ENCODE measurements at regions not wholly inside any gene's neighbourhood (a gene's known extent, or its start where the extent isn't known, plus 50 kb on each side); places are given as distances from the start of the nearest gene placed in this dataset.

DNA sequence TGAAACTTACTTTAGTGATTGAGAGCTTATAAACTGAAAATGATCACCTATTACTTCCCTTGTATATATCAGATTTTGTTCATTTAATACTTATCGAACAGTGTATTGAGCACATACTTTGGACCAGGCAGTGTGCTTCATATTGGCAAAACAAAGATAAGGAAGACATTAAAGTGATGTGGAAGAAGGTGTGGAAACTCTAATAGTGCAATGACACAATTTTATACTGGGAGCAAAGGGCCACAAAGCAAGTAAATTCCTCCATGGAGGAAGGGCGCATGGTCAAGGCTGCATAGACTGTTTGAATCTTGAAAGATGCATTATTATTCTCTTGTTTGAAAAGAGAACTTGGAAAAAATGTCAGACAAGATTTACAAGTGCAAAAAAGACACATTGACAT, 936.5 kb upstream of the DDX18 start:
- Histone ChIP-seq H3K4me2 (ENCODE audit: low read depth, low read length, poor library complexity, severe bottlenecking) (no peak overlapping the region), H4K20me1 (ENCODE audit: low read depth, low read length) (no peaks in the 10 kb centered on the region), H3F3A (ENCODE audit: insufficient read depth) (no peaks in the 10 kb centered on the region), H2AFZ (ENCODE audit: low read depth, low read length, severe bottlenecking) (no peak overlapping the region), H3K79me2 (ENCODE audit: insufficient read depth, low read length) (no peaks in the 10 kb centered on the region), H3K9ac (ENCODE audit: low read length) (no peak overlapping the region), H3K27me3 (ENCODE audit: low read length) (no peaks in the 10 kb centered on the region), H3K36me3 (ENCODE audit: low read length) (no peaks in the 10 kb centered on the region), H3K27ac (ENCODE audit: low read depth, low read length) (no peak overlapping the region), H3K4me3 (ENCODE audit: insufficient read depth, low read length, poor library complexity, severe bottlenecking) (no peak overlapping the region), H3K9me3 (ENCODE audit: insufficient read depth, low read length) (no peaks in the 10 kb centered on the region), H3K9me2 (replicated peaks; ENCODE audit: insufficient read depth, low read length) (no peaks in the 10 kb centered on the region)
- TF ChIP-seq, protein P1, sequence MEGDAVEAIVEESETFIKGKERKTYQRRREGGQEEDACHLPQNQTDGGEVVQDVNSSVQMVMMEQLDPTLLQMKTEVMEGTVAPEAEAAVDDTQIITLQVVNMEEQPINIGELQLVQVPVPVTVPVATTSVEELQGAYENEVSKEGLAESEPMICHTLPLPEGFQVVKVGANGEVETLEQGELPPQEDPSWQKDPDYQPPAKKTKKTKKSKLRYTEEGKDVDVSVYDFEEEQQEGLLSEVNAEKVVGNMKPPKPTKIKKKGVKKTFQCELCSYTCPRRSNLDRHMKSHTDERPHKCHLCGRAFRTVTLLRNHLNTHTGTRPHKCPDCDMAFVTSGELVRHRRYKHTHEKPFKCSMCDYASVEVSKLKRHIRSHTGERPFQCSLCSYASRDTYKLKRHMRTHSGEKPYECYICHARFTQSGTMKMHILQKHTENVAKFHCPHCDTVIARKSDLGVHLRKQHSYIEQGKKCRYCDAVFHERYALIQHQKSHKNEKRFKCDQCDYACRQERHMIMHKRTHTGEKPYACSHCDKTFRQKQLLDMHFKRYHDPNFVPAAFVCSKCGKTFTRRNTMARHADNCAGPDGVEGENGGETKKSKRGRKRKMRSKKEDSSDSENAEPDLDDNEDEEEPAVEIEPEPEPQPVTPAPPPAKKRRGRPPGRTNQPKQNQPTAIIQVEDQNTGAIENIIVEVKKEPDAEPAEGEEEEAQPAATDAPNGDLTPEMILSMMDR (IDR thresholded peaks at IDR 0.05; ENCODE audit: insufficient read depth, low read length, poor library complexity, severe bottlenecking): no peak
- TF ChIP-seq EZH2phosphoT487 (conservative IDR thresholded peaks at IDR 0.05; ENCODE audit: low read length): no peak

DNA sequence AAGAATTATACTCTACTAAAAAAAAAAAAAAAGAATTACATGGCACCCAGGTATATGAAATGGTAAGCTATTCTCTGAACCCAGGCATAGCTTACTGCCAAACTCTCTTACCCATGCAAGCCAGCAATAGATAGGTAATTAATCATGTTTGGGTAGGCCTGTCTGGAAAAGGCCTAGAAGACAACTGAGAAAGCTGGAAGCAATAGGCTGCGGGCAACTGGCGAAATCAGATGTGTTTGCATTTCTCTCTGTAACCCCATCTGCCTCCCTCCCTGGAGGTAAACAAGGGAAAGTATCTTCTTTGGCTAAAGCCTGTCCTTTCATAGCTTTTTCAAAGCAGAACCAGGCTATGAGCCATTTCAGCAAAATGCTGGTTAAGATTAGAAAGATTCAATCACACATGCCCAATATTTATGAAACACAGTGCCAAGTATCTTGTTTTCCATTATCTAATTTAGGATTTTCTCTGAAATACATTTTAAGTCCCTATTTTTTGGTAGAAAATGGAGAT, 934.8 kb upstream of the DDX18 start:
- Histone ChIP-seq H3K27me3 (ENCODE audit: low read length) (no peaks in the 10 kb centered on the region), H3F3A (ENCODE audit: insufficient read depth) (no peaks in the 10 kb centered on the region), H4K20me1 (ENCODE audit: low read depth, low read length) (no peaks in the 10 kb centered on the region), H3K9me2 (replicated peaks; ENCODE audit: insufficient read depth, low read length) (no peaks in the 10 kb centered on the region), H3K27ac (ENCODE audit: low read depth, low read length) (no peak overlapping the region), H3K4me2 (ENCODE audit: low read depth, low read length, poor library complexity, severe bottlenecking) (no peak overlapping the region), H3K36me3 (ENCODE audit: low read length) (no peaks in the 10 kb centered on the region), H3K4me3 (ENCODE audit: insufficient read depth, low read length, poor library complexity, severe bottlenecking) (no peak overlapping the region), H3K9ac (ENCODE audit: low read length) (no peak overlapping the region), H2AFZ (ENCODE audit: low read depth, low read length, severe bottlenecking) (no peak overlapping the region), H3K79me2 (ENCODE audit: insufficient read depth, low read length) (no peaks in the 10 kb centered on the region), H3K9me3 (ENCODE audit: insufficient read depth, low read length) (no peaks in the 10 kb centered on the region)
- TF ChIP-seq, protein P1 (IDR thresholded peaks at IDR 0.05; ENCODE audit: insufficient read depth, low read length, poor library complexity, severe bottlenecking): no peak
- no peak for TF ChIP-seq EZH2phosphoT487 (conservative IDR thresholded peaks at IDR 0.05; ENCODE audit: low read length)

DNA sequence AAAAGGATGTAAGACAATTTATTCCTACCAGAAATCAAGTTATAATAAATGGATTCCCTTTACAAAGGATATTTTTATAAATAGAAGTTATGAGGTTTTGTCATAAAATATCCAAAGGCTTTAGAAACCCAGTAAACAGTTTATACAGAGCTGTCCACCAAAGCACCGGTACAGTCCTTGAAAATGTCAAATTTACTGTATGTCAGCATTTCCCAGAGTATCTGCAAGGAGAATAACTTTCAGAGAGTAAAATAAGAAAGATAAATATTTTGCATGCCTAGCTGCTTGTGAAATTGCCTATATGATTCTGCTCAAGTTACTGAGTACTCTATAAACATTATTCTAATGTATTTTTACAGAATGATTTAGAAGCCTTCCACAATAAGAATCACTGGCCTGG, 923.3 kb upstream of the DDX18 start:
- Histone ChIP-seq H3K9me2 (replicated peaks; ENCODE audit: insufficient read depth, low read length) (no peaks in the 10 kb centered on the region), H4K20me1 (ENCODE audit: low read depth, low read length) (no peaks in the 10 kb centered on the region), H3K27me3 (ENCODE audit: low read length) (no peaks in the 10 kb centered on the region), H2AFZ (ENCODE audit: low read depth, low read length, severe bottlenecking) (no peak overlapping the region), H3K27ac (ENCODE audit: low read depth, low read length) (no peak overlapping the region), H3K9ac (ENCODE audit: low read length) (no peak overlapping the region), H3K79me2 (ENCODE audit: insufficient read depth, low read length) (no peaks in the 10 kb centered on the region), H3F3A (ENCODE audit: insufficient read depth) (no peaks in the 10 kb centered on the region), H3K36me3 (ENCODE audit: low read length) (no peaks in the 10 kb centered on the region), H3K9me3 (ENCODE audit: insufficient read depth, low read length) (no peaks in the 10 kb centered on the region), H3K4me3 (ENCODE audit: insufficient read depth, low read length, poor library complexity, severe bottlenecking) (no peak overlapping the region), H3K4me2 (ENCODE audit: low read depth, low read length, poor library complexity, severe bottlenecking) (no peak overlapping the region)
- no peak for TF ChIP-seq EZH2phosphoT487 (conservative IDR thresholded peaks at IDR 0.05; ENCODE audit: low read length)
- TF ChIP-seq, protein P1 (IDR thresholded peaks at IDR 0.05; ENCODE audit: insufficient read depth, low read length, poor library complexity, severe bottlenecking): no peak
